Upper lobe of right lung (tissue), 1 donor: ENCODE measurements at regions not wholly inside any gene's neighbourhood (a gene's known extent, or its start where the extent isn't known, plus 50 kb on each side); places are given as distances from the start of the nearest gene placed in this dataset.
"Not testable (repeated sequence)": the region's sequence is repeated elsewhere in the genome, so short reads cannot be mapped to it uniquely, and the experiment has no call there.

Experiments
- ATAC-seq: fragments of 200-7000 bp; cut with Tn5 transposase; one replicate; pipeline ENCODE4 v1.9.1; 2020; ENCODE audit warnings: mild to moderate bottlenecking, moderate library complexity
- DNase-seq: peaks from one replicate; pipeline ENCODE4 v3.0.0-alpha.2; 2020
- H3K27ac ChIP-seq: fragments of 200-600 bp; one replicate; pipeline ENCODE4 v1.8.0; 2022
- H3K27me3 ChIP-seq: fragments of 200-600 bp; one replicate; pipeline ENCODE4 v1.8.0; 2022; ENCODE audit warnings: mild to moderate bottlenecking
- H3K36me3 ChIP-seq: fragments of 200-600 bp; one replicate; pipeline ENCODE4 v1.8.0; 2022
- H3K4me1 ChIP-seq: fragments of 200-600 bp; one replicate; pipeline ENCODE4 v1.8.0; 2022
- H3K4me3 ChIP-seq: fragments of 200-600 bp; one replicate; pipeline ENCODE4 v1.8.0; 2022; ENCODE audit warnings: mild to moderate bottlenecking
- H3K9me3 ChIP-seq: fragments of 200-600 bp; one replicate; pipeline ENCODE4 v1.8.0; 2022
- intact Hi-C: fragments of 100-400 bp; cut with DNase I; formaldehyde crosslinking; loops from one replicate; pipeline ENCODE4 v1.11.0; 2022
- TF ChIP-seq, protein P1 (sequence below): fragments of 200-600 bp; IDR thresholded peaks from one replicate; pipeline ENCODE4 v1.8.0; 2022; ENCODE audit warnings: antibody characterized with exemption
- donor health status: DM: no; HTN: yes; CAD: no; lungs with severe emphysema.

DNA sequence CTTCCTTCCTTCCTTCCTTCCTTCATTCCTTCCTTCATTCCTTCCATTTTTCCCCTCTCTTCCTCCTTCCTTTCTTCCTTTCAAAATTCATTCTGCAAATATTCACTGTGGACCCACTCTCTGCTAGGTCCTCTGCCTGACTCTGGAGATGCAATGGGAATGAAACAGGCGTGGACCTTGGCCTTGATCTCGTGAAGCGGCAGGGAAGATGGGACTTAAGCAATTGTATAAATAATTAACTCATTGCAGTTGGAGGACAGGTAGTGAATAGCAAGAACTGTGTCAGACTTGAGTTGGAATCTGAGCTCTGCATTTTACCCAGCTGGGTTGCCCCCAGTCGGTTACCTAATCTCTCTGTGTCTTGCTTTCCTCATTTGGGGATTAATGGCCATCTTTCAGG lies 230.6 kb upstream of the LHX5 start:
- no peak overlapping the region for H3K27ac ChIP-seq
- H3K9me3 ChIP-seq = no peaks in the 10 kb centered on the region
- no peak overlapping the region for H3K4me3 ChIP-seq
- DNase-seq = no peak
- H3K27me3 ChIP-seq = peaks cover 15% of the 10 kb centered on the region
- no peak for ATAC-seq
- intact Hi-C loops = no loop called here
- H3K36me3 ChIP-seq = no peaks in the 10 kb centered on the region
- TF ChIP-seq, protein P1, sequence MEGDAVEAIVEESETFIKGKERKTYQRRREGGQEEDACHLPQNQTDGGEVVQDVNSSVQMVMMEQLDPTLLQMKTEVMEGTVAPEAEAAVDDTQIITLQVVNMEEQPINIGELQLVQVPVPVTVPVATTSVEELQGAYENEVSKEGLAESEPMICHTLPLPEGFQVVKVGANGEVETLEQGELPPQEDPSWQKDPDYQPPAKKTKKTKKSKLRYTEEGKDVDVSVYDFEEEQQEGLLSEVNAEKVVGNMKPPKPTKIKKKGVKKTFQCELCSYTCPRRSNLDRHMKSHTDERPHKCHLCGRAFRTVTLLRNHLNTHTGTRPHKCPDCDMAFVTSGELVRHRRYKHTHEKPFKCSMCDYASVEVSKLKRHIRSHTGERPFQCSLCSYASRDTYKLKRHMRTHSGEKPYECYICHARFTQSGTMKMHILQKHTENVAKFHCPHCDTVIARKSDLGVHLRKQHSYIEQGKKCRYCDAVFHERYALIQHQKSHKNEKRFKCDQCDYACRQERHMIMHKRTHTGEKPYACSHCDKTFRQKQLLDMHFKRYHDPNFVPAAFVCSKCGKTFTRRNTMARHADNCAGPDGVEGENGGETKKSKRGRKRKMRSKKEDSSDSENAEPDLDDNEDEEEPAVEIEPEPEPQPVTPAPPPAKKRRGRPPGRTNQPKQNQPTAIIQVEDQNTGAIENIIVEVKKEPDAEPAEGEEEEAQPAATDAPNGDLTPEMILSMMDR = no peak
- no peaks in the 10 kb centered on the region for H3K4me1 ChIP-seq

DNA sequence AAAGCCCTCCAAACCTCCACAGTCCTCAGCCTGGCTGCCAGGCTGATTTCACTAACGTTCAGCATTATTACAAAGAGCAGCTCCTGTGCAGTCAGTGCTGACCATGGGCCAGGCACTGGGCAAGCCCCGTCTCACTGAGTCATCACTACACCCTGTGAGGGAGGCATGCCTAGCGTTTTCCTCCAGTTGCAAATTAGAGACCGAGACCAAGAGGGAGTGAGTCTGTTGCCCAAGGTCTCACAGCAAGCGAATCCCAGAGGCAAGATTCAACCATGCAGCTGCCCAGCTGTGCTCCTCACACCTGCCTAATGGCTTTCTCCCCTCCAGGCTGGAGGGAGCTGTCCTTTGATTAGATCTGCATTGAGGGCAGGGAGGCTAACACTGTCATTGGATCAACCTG lies 229.3 kb upstream of the LHX5 start:
- TF ChIP-seq, protein P1 = no peak
- no peak for ATAC-seq

DNA sequence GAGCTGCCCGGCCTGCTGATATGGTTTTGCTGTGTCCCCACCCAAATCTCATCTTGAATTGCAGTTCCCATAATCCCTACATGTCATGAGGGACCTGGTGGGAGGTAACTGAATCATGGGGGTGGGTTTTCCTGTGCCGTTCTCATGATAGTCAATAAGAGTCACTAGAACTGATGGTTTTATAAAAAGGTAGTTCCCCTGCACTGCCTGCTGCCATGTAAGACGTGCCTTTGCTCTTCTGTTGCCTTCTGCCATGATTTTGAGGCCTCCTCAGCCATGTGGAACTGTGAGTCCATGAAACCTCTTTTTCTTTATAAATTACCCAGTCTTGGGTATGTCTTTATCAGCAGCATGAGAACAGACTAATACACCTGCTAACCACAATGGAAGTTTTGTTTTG lies 228.3 kb upstream of the LHX5 start:
- H3K4me1 ChIP-seq, H3K9me3 ChIP-seq, ATAC-seq, H3K36me3 ChIP-seq, H3K27ac ChIP-seq, DNase-seq, H3K4me3 ChIP-seq, intact Hi-C loops: not testable (repeated sequence)
- peaks cover 16% of the 10 kb centered on the region for H3K27me3 ChIP-seq

More for the DNA sequence above, 229.3 kb upstream of the LHX5 start:
- peaks cover 17% of the 10 kb centered on the region for H3K27me3 ChIP-seq
- no peaks in the 10 kb centered on the region for H3K36me3 ChIP-seq
- no peak for DNase-seq
- H3K9me3 ChIP-seq = no peaks in the 10 kb centered on the region
- intact Hi-C loops = no loop called here
- no peak overlapping the region for H3K27ac ChIP-seq
- no peak overlapping the region for H3K4me3 ChIP-seq
- H3K4me1 ChIP-seq = no peaks in the 10 kb centered on the region

DNA sequence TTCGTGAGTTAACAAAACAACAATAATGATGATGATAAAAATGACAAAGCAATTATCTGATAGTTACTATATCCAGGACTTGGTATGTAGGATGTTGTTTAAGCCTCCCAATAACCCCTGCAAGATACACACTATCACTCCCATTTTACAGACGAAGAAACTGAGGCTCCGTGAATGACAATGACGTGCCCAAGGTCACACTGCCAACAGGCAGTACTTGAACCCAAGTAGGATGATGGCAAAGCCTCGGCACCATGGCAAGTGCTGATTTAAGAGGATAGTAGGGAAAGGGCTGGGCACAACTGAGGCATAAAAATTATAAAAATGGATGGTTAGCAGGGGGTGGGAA lies 226.8 kb upstream of the LHX5 start:
- H3K4me3 ChIP-seq = no peak overlapping the region
- H3K27me3 ChIP-seq = peaks cover 14% of the 10 kb centered on the region
- no peak for ATAC-seq
- H3K27ac ChIP-seq = no peak overlapping the region
- intact Hi-C loops = no loop called here
- TF ChIP-seq, protein P1 = no peak
- DNase-seq = no peak
- no peaks in the 10 kb centered on the region for H3K36me3 ChIP-seq
- H3K9me3 ChIP-seq = no peaks in the 10 kb centered on the region
- H3K4me1 ChIP-seq = no peaks in the 10 kb centered on the region

DNA sequence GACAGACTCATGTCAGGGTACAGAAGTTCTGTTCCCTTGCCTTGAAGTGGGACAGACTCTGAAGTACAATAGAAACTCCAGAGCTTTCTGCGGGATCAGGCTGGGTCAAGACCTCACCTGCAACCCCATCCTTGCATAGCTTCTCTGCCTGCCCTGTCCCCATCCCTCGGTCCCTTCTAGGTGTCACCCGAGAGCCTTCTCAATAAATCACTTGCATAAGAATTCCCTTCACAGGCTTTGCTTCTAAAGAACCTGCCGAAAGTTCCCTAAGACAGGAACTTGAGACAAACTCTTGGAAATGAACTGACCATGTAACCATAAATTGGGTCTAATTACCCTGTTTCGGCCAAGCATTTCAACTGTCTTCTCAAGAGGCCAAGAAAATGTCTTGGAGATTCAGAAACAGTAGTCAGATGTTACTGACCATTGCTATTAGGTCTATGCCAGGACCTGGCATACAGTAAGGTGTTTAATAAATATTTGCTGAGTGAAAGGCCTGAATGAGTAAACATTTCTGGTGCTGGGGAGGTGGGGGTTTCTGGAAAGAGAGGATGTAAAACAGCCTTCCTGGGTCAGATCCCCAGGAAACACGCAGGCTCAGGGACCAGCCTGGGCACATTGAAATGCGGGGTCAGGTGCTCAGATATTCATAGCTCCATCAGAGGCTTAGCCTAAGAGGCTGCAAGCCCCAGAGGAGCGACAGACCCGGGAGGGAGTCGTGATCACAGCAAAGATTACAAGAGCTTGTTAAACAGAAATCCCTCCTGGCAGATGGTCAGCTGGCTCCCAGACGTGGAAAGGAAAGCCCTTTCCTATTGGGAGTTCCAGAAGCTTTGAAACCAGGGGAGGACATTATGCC lies 226.2 kb upstream of the LHX5 start:
- intact Hi-C loops = no loop called here
- ATAC-seq (no peak), DNase-seq (no peak)
- Histone ChIP-seq H3K4me3 (no peak overlapping the region), H3K27me3 (peaks cover 14% of the 10 kb centered on the region), H3K9me3 (no peaks in the 10 kb centered on the region), H3K4me1 (no peaks in the 10 kb centered on the region), H3K27ac (no peak overlapping the region), H3K36me3 (no peaks in the 10 kb centered on the region)
- TF ChIP-seq, protein P1 = no peak

DNA sequence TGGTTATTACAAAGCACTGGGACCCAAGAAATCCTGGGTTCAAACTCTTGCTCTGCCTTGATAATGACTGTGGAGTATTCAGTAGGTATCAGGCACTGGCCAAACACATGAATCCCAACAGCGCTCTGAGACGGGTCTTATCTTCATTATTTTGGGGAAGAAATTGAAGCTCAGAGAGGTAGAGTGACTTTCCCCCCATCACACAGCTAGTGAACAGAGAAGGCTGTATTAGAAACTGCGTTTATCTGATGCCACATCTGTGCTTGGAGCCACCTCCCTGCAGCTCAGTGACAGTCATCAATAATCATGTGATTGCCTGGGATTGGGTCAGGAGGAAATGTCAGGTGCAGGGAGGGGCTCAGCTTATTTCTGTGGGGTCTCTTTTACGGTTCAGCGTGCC lies 225.4 kb upstream of the LHX5 start:
- H3K4me3 ChIP-seq = no peak overlapping the region
- peaks cover 14% of the 10 kb centered on the region for H3K27me3 ChIP-seq
- no peaks in the 10 kb centered on the region for H3K9me3 ChIP-seq
- TF ChIP-seq, protein P1 = no peak
- ATAC-seq (no peak), DNase-seq (no peak)
- no peaks in the 10 kb centered on the region for H3K36me3 ChIP-seq
- no peaks in the 10 kb centered on the region for H3K4me1 ChIP-seq
- no peak overlapping the region for H3K27ac ChIP-seq
- intact Hi-C loops = no loop called here
